ENCODE measurements at regions not wholly inside any gene's neighbourhood (a gene's known extent, or its start where the extent isn't known, plus 50 kb on each side); places are given as distances from the start of the nearest gene placed in this dataset.

- TF ChIP-seq, protein P1, sequence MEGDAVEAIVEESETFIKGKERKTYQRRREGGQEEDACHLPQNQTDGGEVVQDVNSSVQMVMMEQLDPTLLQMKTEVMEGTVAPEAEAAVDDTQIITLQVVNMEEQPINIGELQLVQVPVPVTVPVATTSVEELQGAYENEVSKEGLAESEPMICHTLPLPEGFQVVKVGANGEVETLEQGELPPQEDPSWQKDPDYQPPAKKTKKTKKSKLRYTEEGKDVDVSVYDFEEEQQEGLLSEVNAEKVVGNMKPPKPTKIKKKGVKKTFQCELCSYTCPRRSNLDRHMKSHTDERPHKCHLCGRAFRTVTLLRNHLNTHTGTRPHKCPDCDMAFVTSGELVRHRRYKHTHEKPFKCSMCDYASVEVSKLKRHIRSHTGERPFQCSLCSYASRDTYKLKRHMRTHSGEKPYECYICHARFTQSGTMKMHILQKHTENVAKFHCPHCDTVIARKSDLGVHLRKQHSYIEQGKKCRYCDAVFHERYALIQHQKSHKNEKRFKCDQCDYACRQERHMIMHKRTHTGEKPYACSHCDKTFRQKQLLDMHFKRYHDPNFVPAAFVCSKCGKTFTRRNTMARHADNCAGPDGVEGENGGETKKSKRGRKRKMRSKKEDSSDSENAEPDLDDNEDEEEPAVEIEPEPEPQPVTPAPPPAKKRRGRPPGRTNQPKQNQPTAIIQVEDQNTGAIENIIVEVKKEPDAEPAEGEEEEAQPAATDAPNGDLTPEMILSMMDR (conservative IDR thresholded peaks at IDR 0.05): no peak
- no peak overlapping the region for H3K27ac ChIP-seq
Measured at GRCh38 chr2:238686223-238686622, 161.7 kb upstream of the TWIST2 start.

GRCh38 chr2:238688193-238689153 is 159.4 kb upstream of the TWIST2 start:
- TF ChIP-seq, protein P1 (conservative IDR thresholded peaks at IDR 0.05): no peak
- H3K27ac ChIP-seq: no peak overlapping the region

DNA sequence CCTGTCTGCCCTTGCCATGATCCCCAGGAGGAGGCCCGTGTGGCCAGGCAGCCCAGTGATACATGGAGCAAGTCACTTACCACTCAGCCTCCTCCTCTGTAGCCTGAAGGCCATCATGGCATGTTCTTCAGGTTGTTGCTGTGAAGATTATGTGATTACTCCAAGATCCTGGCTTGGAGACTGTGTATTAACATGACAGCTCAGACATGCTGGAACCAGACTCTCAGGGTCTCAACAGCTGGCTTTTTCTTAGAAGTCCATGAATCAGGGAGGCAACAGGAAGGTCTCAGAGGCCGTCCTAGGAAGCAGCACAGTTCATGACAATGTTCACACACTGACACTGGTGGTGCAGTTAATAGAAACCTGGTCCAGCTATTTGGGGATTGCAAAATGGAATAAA is 158.6 kb upstream of the TWIST2 start:
- no peak overlapping the region for H3K27ac ChIP-seq
- TF ChIP-seq, protein P1 (conservative IDR thresholded peaks at IDR 0.05): no peak

- H3K27ac ChIP-seq: no peak overlapping the region
- TF ChIP-seq, protein P1 (conservative IDR thresholded peaks at IDR 0.05): no peak
Measured at GRCh38 chr2:238689871-238690389, 158.0 kb upstream of the TWIST2 start.

GRCh38 chr2:238690511-238690910 is 157.4 kb upstream of the TWIST2 start:
- TF ChIP-seq, protein P1 (conservative IDR thresholded peaks at IDR 0.05): no peak
- no peak overlapping the region for H3K27ac ChIP-seq

- no peak overlapping the region for H3K27ac ChIP-seq
- TF ChIP-seq, protein P1 (conservative IDR thresholded peaks at IDR 0.05): no peak
Measured at GRCh38 chr2:238691596-238692491, 156.0 kb upstream of the TWIST2 start.

- no peak overlapping the region for H3K27ac ChIP-seq
- TF ChIP-seq, protein P1 (conservative IDR thresholded peaks at IDR 0.05): no peak
Measured at GRCh38 chr2:238692562-238692961, 155.3 kb upstream of the TWIST2 start.
